NCI-H1930 (cell line): ENCODE measurements at regions not wholly inside any gene's neighbourhood (a gene's known extent, or its start where the extent isn't known, plus 50 kb on each side); places are given as distances from the start of the nearest gene placed in this dataset.
A peak's percentile ranks its signal among the peaks of the same experiment; 100 is the strongest.

ENCODE experiments used
- DNase-seq, 2 experiments: peaks; one replicate each; lab custom pipeline; 2025; lab: John Stamatoyannopoulos, UW

- DNase-seq: peak in 1 of 2 experiments; percentile 15
Measured at GRCh38 chr18:76126327-76126726, 368.7 kb downstream of the ZNF516 start.

- DNase-seq: no peak
Measured at GRCh38 chr18:76121011-76121410, 374.0 kb downstream of the ZNF516 start.

GRCh38 chr18:76115580-76115979, 379.5 kb downstream of the ZNF516 start:
- no peak for DNase-seq

- DNase-seq: no peak
Measured at GRCh38 chr18:76113101-76113500, 381.9 kb downstream of the ZNF516 start.

GRCh38 chr18:76102626-76103025, 392.4 kb downstream of the ZNF516 start:
- DNase-seq: no peak

GRCh38 chr18:76102156-76102555, 392.9 kb downstream of the ZNF516 start:
- DNase-seq: no peak

GRCh38 chr18:76099931-76100457, 395.0 kb downstream of the ZNF516 start:
- no peak for DNase-seq

GRCh38 chr18:76098674-76099411, 396.2 kb downstream of the ZNF516 start:
- no peak for DNase-seq

GRCh38 chr18:76081536-76081935, 413.5 kb downstream of the ZNF516 start:
- no peak for DNase-seq

GRCh38 chr18:76080430-76080829, 414.6 kb downstream of the ZNF516 start:
- DNase-seq: no peak

GRCh38 chr18:76075777-76076176, 419.3 kb downstream of the ZNF516 start:
- no peak for DNase-seq

GRCh38 chr18:76064998-76065397, 430.0 kb downstream of the ZNF516 start:
- DNase-seq: no peak

- DNase-seq: no peak
Measured at GRCh38 chr18:76058146-76058545, 436.9 kb downstream of the ZNF516 start.

GRCh38 chr18:76057386-76057785, 437.7 kb downstream of the ZNF516 start:
- no peak for DNase-seq

GRCh38 chr18:76056471-76057110, 438.5 kb downstream of the ZNF516 start:
- no peak for DNase-seq

- DNase-seq: no peak
Measured at GRCh38 chr18:76055578-76055977, 439.5 kb downstream of the ZNF516 start.

- no peak for DNase-seq
Measured at GRCh38 chr18:76055025-76055424, 440.0 kb downstream of the ZNF516 start.

- DNase-seq: no peak
Measured at GRCh38 chr18:76054156-76054555, 440.9 kb downstream of the ZNF516 start.

- no peak for DNase-seq
Measured at GRCh38 chr18:76053551-76053950, 441.5 kb downstream of the ZNF516 start.

GRCh38 chr18:76052227-76052595, 442.8 kb downstream of the ZNF516 start:
- no peak for DNase-seq

- DNase-seq: no peak
Measured at GRCh38 chr18:76051396-76052226, 443.4 kb downstream of the ZNF516 start.

- no peak for DNase-seq
Measured at GRCh38 chr18:76046221-76046620, 448.8 kb downstream of the ZNF516 start.

GRCh38 chr18:76042511-76042910, 452.5 kb downstream of the ZNF516 start:
- no peak for DNase-seq
